ENCODE measurements at regions not wholly inside any gene's neighbourhood (a gene's known extent, or its start where the extent isn't known, plus 50 kb on each side); places are given as distances from the start of the nearest gene placed in this dataset.

DNA sequence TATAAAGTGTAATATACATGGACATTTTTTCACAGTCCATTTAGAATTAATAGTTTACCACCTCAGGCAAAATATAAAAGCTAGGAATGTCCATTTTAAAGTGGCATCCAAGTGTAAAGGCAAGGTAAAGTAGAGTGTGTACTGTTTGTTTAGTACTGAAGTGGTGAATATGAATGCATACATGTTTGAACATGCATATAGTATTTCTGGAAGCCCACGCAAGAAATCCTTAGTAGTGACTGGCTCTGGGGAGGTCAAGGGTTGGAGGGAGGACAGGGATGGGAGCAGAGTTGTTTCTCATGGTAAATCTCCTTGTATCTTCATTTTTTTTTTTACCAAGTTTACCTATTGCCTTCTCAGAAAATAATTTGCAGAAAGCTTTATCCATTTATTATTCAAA is 129.2 kb downstream of the UNC5CL start:
- no peak for DNase-seq (ENCODE audit: low spot score)

DNA sequence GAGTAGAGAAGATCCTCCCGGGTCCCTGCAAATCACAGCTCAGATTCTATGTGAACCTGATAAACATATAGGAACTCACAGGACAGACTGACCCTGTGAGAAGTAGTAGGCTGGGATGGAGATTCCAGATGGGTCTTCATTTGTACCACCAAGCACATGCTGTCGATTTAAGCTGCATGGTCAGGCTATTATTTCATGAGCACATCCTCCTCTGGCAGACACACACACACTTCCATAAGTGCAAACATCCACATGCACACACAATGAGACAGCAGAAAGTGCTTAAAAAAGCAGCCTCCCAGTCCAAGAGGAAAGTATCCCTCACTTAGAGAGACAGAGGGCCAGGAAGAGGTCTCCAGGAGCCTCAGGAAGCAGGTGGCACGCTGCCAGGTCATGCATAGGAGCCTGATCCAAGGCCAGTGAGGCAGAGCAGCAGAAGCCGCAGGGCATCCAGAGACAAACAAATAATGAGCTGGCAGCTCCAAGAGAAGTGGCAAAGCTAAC is 131.8 kb downstream of the UNC5CL start:
- DNase-seq (ENCODE audit: low spot score) = no peak

GRCh38 chr6:40906759-40907158 is 132.3 kb downstream of the UNC5CL start:
- peak; percentile 28 for DNase-seq (ENCODE audit: low spot score)

DNA sequence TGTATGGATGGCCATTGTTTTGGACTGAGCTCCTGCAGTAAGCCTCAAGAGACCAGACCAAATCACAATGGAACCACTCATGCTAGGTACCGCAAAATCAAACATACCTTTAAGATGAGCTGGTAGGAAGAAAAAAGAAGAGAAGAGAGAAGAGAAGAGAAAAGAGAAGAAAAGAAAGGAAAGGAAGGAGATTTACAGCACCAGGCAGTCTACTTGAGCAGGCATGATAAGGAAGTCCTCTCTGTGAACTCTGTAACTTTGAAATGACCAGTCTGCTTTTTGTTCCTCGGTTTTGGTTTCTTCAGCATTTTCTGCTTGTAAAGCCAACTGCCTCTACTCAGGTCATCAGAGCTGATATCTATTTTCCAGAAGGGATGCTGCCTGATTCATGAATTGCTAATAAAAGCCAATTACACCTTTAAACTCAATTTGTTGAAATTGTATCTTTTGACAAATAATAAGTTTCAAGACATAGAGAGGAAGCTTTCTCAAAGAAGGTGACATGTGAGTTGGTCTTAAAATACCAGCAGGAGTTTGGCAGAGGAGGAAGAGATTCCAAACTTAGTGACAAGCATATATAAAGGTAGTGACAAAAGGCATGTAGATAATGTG is 134.3 kb downstream of the UNC5CL start:
- DNase-seq (ENCODE audit: low spot score) = no peak

DNA sequence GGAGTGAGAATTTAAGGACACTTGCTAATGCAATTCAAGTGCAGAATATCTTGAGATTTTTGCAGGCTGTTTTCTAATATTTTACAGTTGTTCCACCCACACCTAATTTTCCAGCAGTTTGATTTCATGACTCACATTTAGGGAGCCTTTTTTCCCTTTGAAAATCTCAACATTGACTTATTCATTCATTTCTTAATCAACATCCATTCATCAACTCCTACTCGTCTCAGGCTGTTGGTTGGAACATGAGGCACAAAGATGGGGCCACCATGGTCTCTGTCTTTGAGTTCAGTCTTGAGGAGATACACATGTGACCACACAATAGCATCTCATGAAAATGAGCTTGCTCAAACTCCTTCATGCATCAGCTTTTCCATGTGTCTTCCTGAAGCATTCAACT is 135.6 kb downstream of the UNC5CL start:
- no peak for DNase-seq (ENCODE audit: low spot score)

DNA sequence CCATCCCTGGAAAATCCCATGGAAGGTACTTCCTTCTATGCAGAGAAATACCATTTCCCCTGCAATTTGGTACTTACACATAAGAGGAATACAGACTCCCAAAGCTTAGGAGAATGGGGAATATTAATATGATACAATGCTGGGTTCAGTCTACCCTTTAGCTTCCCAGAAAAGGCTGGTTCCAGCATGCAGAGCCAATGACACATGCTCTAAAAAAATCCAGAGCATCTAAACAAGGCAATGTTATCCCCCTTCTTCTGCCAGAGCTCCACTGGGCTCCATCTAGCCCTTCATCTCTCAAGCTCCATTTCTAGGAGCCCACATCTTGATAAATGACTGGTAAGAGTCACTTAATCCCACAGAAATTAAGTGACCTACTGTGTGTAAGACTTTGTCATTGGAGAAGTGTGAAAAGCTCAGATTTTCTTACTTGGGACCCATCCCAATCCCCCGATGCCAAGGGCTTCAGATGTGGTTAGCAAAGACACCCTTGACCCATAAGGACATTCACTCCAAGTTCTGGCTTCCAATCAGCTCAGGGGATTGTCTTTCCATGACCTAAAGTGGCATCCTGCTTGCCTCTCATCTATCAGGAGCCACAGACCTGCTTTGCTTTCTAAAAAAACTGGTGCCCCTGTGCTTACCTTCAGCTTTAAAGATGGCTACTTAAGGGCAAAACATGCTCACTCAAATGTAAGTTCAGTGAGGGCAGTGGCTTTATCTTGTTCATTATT is 137.5 kb downstream of the UNC5CL start:
- DNase-seq (ENCODE audit: low spot score) = no peak

DNA sequence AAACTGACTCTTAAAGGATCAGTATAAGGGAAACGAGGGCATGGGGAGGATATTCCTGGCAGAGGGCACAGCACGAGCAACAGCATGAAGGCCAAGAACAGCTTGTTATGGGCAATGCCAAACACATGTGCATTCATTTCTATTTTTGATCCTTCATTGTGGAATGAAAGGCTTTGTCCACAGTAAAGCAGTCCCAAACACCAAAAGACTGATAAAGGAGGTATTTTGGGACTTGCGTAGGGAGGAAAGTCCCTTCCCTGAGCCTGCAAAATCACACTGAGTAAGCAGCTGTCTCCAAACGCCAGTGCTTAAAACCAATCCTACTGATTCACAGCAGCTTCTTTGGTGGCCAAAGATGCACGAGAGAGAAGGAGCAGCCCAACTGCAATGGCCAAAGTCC is 138.2 kb downstream of the UNC5CL start:
- DNase-seq (ENCODE audit: low spot score) = no peak

GRCh38 chr6:40899684-40900155 is 139.3 kb downstream of the UNC5CL start:
- no peak for DNase-seq (ENCODE audit: low spot score)

DNA sequence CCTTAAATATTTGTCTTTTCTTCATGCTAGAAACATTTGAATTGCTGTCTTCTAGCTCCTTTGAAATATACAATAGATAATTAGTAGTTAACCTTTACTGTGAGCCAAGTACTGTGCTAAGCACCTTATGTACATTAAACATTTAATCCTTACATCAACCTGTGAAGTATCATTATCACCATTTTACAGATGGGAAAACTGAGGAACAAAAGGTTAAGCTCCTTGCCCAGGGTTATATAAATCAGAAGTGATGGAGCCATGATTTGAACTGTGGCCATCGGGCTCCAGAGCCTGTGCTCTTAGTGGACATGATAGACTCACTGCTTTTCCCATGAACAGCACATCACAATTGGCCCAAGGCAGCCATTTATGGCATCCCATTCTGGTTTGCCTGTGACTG is 140.9 kb downstream of the UNC5CL start:
- no peak for DNase-seq (ENCODE audit: low spot score)

- DNase-seq (ENCODE audit: low spot score) = no peak
Measured at GRCh38 chr6:40897390-40898003, 141.5 kb downstream of the UNC5CL start.

GRCh38 chr6:40896696-40897095 is 142.3 kb downstream of the UNC5CL start:
- no peak for DNase-seq (ENCODE audit: low spot score)

DNA sequence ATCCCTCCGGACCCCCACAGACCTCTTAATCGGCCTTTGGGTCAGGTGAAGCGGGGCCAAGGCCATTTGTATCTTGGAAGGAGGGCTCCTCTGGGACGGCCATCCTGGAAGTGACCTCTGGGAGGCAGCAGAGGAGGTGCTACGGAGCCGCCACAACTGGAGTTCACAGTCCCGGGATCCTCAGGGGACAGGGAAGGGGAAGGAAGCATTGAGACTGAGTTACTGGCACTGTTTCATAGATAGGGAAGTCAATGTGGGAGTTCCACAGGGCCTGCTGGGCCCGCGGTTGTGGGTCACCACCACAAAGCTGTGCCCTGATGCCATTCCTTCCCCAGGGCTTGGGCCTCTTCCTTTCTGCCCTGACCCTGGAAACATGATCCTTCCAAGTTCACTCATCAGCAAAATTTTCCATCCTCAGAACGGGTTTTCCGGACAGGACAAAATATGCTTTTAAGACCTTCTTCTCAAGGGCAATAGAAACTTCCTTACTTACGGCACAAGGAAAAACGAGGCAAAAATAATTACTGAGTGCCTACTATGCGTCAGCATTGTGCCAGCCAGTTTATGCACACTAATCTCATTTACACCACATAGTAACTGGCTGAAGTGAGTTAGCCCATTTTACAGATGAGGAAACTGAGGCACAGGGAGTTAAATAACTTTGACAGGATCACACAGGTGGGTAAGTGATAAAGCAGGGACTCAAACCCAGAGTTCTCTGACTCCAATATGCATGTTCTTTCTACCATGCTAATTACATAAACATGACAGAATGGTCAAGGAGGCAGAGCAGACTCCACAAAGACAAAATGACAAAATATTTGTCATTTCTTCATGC is 143.8 kb downstream of the UNC5CL start:
- DNase-seq (ENCODE audit: low spot score) = peak; percentile 79

- DNase-seq (ENCODE audit: low spot score) = no peak
Measured at GRCh38 chr6:40893021-40893420, 146.0 kb downstream of the UNC5CL start.

- DNase-seq (ENCODE audit: low spot score) = no peak
Measured at GRCh38 chr6:40892223-40892622, 146.8 kb downstream of the UNC5CL start.

DNA sequence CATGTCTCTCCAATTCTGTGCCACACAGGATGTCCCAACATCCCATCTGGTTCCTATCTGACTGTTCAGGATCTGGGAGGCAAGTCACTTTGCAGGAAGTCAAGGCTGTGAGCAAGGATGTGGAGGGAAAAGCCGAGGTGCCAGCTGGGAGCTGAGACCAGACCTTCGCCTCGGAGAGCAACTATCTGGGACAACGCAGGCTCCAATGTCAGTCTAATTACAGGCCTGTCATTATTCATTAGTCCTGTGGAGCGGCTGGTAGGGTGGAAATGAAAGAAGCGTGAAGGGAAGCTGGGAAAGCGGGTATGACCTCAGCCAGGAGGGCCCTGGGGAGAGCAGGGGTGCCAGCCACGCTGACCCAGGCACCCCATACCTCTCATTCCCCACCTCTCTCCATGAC is 147.3 kb downstream of the UNC5CL start:
- no peak for DNase-seq (ENCODE audit: low spot score)

DNA sequence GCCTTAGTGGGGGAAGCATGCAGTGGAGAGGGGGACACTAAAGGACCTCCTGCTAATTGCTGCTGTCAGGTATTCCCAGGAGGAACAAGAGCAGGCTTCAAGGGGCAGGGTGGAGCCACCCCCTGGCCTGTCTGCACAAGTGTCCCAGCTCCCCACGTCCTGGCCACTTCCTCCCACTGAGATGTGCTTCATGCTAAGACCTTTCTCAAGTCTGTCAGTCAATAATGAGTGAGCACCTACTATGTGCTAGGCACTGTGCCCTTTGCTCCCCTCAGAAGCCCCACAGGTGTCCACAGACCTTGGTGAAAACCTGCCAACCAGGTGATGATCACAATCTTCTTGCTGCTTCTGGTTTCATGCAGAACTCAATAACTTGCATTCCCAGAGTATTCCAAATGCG is 147.9 kb downstream of the UNC5CL start:
- no peak for DNase-seq (ENCODE audit: low spot score)

GRCh38 chr6:40889137-40889832 is 149.7 kb downstream of the UNC5CL start:
- no peak for DNase-seq (ENCODE audit: low spot score)

DNA sequence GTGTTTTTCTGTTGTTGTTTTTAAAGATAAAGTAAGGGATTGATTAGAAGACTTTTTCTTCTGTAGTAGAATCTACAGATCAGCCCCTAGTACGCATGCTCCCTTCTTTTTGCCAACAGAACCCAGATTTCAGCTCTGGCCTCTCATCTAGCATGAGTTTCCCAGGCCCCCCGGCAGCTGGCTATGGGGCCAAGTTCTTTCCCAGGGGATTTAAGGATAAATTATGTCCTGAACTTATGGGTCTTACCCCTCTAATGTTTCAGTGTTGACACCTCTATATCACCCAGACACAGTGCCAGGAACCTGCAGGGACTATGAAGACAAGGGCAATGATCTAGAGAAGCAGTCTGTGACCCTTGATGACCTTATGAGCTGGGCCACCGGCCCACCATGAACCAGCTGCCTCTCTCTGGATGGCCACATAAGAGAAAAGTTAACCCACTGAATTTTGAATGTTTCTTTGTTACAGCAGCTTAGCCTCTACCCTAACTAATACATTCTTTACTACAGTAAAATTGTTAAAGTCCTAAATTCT is 150.5 kb downstream of the UNC5CL start:
- no peak for DNase-seq (ENCODE audit: low spot score)

DNA sequence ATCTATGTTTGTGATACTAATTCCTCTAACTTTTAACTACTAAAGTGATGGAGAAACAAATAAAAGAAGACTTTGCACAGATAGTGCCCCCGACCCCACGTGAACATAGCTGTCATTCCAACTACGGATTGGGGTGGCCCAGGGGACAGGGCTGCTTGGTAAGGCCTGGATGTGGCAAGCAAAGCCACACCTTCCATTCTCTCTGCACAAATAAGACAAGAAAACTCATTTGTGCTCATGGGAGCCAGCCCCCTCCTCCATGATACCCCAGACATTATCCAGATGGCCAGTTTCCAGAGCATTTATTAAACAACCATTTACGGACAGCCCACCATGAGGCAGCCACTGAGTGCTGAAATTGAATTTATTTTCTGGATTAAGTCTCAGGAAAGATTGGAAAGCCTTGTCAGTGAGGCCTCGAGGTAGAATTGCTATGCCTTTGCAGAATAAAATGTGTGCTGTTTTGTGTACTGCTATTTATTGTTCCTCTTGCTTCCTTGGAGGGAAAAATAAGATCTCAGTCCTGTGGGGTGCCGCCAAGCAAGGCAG is 151.2 kb downstream of the UNC5CL start:
- no peak for DNase-seq (ENCODE audit: low spot score)

GRCh38 chr6:40887079-40887791 is 151.8 kb downstream of the UNC5CL start:
- no peak for DNase-seq (ENCODE audit: low spot score)

Measured in AG08396 (cell line).